GM19468 (cell line): ENCODE measurements at regions not wholly inside any gene's neighbourhood (a gene's known extent, or its start where the extent isn't known, plus 50 kb on each side); places are given as distances from the start of the nearest gene placed in this dataset.

ENCODE experiments used
- ATAC-seq: cut with Tn5 transposase; IDR thresholded peaks from one replicate; pipeline ENCODE4 v1.9.1; 2021; ENCODE audit warnings: mild to moderate bottlenecking, moderate library complexity, moderate number of reproducible peaks; ENCODE audit not compliant: unreplicated experiment; ENCODE audit errors: extremely low read depth

DNA sequence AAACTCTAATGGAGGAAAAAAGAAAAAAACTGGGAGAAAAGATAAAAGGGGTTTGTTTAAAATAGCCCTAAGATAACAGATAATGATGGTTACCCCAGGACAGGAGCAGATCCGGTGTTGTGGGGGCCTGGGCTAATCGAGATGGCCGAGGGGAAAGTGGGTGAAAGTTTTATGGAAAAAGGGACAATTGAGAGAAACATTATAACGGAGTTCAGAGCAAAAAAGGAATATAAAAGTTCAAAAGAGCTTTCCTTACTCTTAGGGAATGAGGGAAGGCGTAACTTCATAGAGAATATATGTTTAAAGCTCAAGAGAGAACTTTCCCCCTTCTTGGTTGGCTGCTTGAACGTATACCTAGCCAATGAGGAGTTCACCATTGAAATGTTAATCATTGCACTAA lies 131.4 kb downstream of the BAMBI start:
- no peak for ATAC-seq

- ATAC-seq = no peak
Observed at GRCh38 chr10:28810057-28810870, 132.9 kb downstream of the BAMBI start.

DNA sequence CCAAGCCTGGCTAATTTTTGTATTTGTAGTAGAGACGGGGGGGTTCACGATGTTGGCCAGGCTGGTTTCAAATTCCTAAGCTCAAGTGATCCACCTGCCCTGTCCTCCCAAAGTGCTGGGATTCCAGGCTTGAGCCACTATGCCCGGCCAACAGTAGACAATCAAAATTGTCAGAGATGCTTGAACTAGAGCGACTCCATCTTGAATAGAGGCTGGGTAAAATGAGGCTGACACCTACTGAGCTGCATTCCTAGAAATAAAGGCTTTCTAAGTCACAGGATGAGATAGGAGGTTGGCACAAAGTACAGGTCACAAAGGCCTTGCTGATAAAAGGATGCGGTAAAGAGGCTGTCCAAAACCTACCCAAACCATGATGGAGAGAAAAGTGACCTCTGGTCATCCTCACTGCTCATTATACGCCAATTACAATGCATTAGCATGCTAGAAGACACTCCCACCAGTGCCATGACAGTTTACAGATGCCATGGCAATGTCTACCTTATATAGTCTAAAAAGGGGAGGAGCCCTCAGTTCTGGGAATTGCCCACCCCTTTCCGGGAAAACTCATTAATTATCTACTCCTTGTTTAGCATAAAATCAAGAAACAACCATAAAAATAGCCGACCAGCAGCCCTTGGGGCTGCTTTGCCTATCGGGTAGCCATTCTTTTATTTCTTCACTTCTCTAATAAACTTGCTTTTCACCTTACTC lies 134.5 kb downstream of the BAMBI start:
- no peak for ATAC-seq

GRCh38 chr10:28812384-28813372 lies 135.4 kb downstream of the BAMBI start:
- no peak for ATAC-seq

DNA sequence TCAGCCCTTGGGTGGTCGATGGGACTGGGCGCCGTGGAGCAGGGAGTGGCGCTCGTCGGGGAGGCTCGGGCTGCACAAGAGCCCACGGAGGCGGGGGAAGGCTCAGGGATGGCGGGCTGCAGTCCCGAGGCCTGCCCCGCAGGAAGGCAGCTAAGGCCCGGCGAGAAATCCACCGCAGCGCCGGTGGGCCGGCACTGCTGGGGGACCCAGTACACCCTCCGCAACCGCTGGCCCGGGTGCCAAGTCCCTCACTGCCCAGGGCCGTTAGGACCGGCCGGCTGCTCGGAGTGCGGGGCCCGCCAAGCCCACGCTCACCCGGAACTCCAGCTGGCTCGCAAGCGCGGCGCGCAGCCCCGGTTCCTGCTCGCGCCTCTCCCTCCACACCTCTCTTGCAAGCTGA lies 138.4 kb downstream of the BAMBI start:
- no peak for ATAC-seq

GRCh38 chr10:28822719-28823464 lies 145.6 kb downstream of the BAMBI start:
- no peak for ATAC-seq

GRCh38 chr10:28823501-28824075 lies 146.3 kb downstream of the BAMBI start:
- ATAC-seq = no peak

- ATAC-seq = no peak
Observed at GRCh38 chr10:28833313-28833712, 156.0 kb downstream of the BAMBI start.

DNA sequence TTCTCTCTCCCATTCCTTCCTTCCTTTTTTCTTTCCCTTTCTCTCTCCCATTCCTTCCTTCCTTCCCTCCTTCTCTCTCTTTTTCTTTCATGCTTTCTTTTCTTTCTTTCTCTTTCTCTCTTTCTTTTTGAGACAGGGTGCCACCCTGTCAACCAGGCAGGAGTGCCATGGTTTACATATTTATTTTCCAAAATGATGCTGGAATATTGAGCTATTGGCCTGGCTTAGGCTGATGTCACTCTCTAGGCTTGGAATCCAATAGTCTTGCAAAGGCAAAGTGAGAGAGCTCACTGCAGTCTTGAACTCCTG lies 159.1 kb downstream of the BAMBI start:
- ATAC-seq = no peak

DNA sequence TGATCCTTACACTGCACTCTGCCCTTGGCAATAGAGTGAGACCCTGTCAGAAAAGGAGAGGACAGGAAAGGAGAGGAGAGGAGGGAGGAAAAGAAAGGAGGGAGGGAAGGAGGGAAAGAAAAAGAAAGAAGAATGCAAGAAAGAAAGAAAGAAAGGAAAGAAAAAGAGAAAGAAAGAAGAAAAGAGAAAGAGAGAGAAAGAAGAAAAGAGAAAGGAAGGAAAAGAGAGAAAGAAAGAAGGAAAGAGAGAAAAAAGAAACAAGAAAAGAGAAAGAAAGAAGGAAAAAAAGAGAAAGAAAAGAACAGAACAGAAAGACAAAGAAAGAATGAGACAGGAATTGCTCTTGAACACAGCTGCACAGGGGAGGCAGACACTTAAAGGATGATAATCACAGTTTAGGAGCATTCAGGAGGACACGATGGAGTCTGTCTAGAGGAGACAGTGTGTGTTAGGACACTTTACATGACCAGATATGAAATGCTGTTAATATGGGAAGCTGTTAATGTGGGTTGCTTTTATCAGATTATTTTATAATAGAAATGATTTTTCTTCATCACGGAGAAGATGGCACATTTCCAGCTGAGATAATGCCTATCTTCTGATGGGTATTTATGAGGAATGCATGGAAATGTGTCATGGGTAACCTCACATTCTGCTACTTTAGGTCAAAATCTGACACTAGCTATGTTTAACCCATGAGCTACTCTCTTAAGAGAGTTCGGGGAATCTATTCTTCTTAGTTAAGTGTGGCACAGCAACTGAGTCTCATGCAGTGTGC lies 160.5 kb downstream of the BAMBI start:
- no peak for ATAC-seq

- no peak for ATAC-seq
Observed at GRCh38 chr10:28838908-28839307, 161.6 kb downstream of the BAMBI start.

DNA sequence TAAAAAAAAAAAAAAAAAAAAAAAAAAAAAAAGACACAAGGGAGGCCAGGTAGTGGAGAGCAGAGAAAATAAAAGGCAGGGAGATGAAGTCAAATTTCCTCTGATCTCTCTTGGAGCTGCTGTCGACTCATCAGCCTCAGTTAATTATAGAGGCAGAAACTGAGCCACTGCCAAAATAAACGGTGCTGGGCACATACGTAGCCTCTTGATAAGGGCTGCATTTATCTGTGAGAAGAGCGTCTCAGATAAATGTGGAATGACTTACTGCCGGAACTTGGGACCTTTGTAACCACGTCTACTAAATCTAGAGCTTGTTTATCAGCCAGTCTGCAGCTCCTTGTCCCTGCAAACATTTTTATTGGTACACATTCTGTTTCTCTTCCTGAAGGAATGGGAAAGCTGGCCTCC lies 162.3 kb downstream of the BAMBI start:
- ATAC-seq = no peak

GRCh38 chr10:28840202-28840601 lies 162.9 kb downstream of the BAMBI start:
- no peak for ATAC-seq

DNA sequence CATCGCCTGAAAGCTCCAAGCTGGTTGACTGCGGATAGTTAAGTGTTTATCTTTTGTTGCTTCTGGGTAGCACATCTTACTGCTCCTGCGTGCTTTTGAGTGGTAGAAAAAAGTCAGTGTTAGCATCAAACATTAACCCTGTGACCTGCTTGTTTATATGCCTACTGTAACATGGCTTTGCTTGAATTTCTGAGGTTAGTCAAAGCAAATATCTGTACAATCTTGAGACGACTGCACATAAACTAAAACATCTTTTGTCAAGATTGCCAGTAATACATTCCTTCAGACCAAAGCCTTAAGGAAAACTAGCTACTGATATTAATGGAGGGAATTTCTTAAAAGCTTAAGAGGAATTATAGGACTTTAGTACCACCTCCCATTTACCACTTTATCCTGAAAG lies 163.7 kb downstream of the BAMBI start:
- no peak for ATAC-seq

- no peak for ATAC-seq
Observed at GRCh38 chr10:28841625-28842024, 164.3 kb downstream of the BAMBI start.

GRCh38 chr10:28842321-28842720 lies 165.0 kb downstream of the BAMBI start:
- ATAC-seq = no peak

- ATAC-seq = no peak
Observed at GRCh38 chr10:28845009-28845682, 167.8 kb downstream of the BAMBI start.

DNA sequence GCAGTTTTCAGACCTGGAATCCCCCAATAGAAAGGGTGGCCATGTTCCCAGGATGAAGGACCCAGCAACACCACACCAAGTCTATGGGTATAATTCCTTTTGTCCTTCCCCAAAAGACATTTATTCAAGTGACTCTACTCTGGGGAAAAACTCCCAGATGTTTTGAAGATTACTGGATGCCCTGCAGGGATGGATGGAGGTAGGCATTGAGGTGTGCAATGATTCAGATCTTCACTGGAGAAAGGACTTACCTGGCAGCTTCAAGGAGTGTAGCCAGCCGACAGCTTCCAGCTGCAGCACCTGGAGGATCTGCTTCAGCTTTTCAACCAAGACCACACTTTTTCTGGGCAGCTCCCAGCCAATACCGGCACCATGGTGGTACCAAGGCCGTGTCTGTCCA lies 172.0 kb downstream of the BAMBI start:
- ATAC-seq = no peak
